IgD-negative memory B cell (primary cell): ENCODE measurements at regions not wholly inside any gene's neighbourhood (a gene's known extent, or its start where the extent isn't known, plus 50 kb on each side); places are given as distances from the start of the nearest gene placed in this dataset.

Experiments used
- H3K27ac Mint-ChIP-seq, 3 donors: one replicate each; pipeline ENCODE4 v1.8.0; 2020 to 2022; ENCODE audit warnings: mild to moderate bottlenecking in 3 of 3, mixed read lengths in 3 of 3, moderate library complexity in 1 of 3
- H3K27me3 Mint-ChIP-seq: one replicate; pipeline ENCODE4 v1.8.0; 2021; ENCODE audit warnings: mixed read lengths
- H3K36me3 Mint-ChIP-seq: one replicate; pipeline ENCODE4 v1.8.0; 2020; ENCODE audit warnings: mild to moderate bottlenecking, mixed read lengths
- H3K4me1 Mint-ChIP-seq, 3 donors: one replicate each; pipeline ENCODE4 v1.8.0; 2020 to 2022; ENCODE audit warnings: mixed read lengths in 3 of 3, mild to moderate bottlenecking in 1 of 3
- H3K4me3 Mint-ChIP-seq, 4 donors: one replicate each; pipeline ENCODE4 v1.8.0; 2020 to 2022; ENCODE audit warnings: mild to moderate bottlenecking in 4 of 4, mixed read lengths in 4 of 4, moderate library complexity in 3 of 4
- H3K9me3 Mint-ChIP-seq, 3 donors: one replicate each; pipeline ENCODE4 v1.8.0; 2020 to 2021; ENCODE audit warnings: mixed read lengths in 3 of 3, mild to moderate bottlenecking in 1 of 3

- H3K36me3 Mint-ChIP-seq, result no peaks in the 10 kb centered on the region
- H3K9me3 Mint-ChIP-seq, result peaks cover 0 to 2% (median 0%) of the 10 kb centered on the region in 3 donors
- no peak overlapping the region for H3K27ac Mint-ChIP-seq
- no peak overlapping the region for H3K4me3 Mint-ChIP-seq
- no peaks in the 10 kb centered on the region for H3K4me1 Mint-ChIP-seq
- no peaks in the 10 kb centered on the region for H3K27me3 Mint-ChIP-seq
Observed at GRCh38 chr11:11071486-11071885, 213.6 kb upstream of the ZBED5 start.

- Mint-ChIP-seq H3K4me1 (no peaks in the 10 kb centered on the region), H3K27me3 (no peaks in the 10 kb centered on the region), H3K36me3 (no peaks in the 10 kb centered on the region), H3K27ac (no peak overlapping the region), H3K9me3 (peaks cover 0 to 2% (median 0%) of the 10 kb centered on the region in 3 donors), H3K4me3 (no peak overlapping the region)
Observed at GRCh38 chr11:11070976-11071375, 213.1 kb upstream of the ZBED5 start.

GRCh38 chr11:11069841-11070835 lies 212.3 kb upstream of the ZBED5 start:
- H3K27ac Mint-ChIP-seq, result peak overlapping the region in 1 of 3 donors; percentile 68
- H3K9me3 Mint-ChIP-seq, result peaks cover 0 to 2% (median 0%) of the 10 kb centered on the region in 3 donors
- H3K4me1 Mint-ChIP-seq, result no peaks in the 10 kb centered on the region
- H3K36me3 Mint-ChIP-seq, result no peaks in the 10 kb centered on the region
- no peak overlapping the region for H3K4me3 Mint-ChIP-seq
- no peaks in the 10 kb centered on the region for H3K27me3 Mint-ChIP-seq

- H3K27ac Mint-ChIP-seq, result no peak overlapping the region
- no peaks in the 10 kb centered on the region for H3K9me3 Mint-ChIP-seq
- no peaks in the 10 kb centered on the region for H3K27me3 Mint-ChIP-seq
- H3K36me3 Mint-ChIP-seq, result no peaks in the 10 kb centered on the region
- H3K4me1 Mint-ChIP-seq, result no peaks in the 10 kb centered on the region
- no peak overlapping the region for H3K4me3 Mint-ChIP-seq
Observed at GRCh38 chr11:11068113-11068512, 210.3 kb upstream of the ZBED5 start.

- Mint-ChIP-seq H3K4me3 (no peak overlapping the region), H3K36me3 (peaks cover 1% of the 10 kb centered on the region), H3K27ac (no peak overlapping the region), H3K4me1 (no peaks in the 10 kb centered on the region), H3K9me3 (no peaks in the 10 kb centered on the region), H3K27me3 (no peaks in the 10 kb centered on the region)
Observed at GRCh38 chr11:11065396-11065795, 207.5 kb upstream of the ZBED5 start.

- peaks cover 3 to 25% (median 15%) of the 10 kb centered on the region in 3 donors for H3K9me3 Mint-ChIP-seq
- no peaks in the 10 kb centered on the region for H3K4me1 Mint-ChIP-seq
- H3K27me3 Mint-ChIP-seq, result peaks cover 6% of the 10 kb centered on the region
- no peaks in the 10 kb centered on the region for H3K36me3 Mint-ChIP-seq
- H3K4me3 Mint-ChIP-seq, result no peak overlapping the region
- H3K27ac Mint-ChIP-seq, result no peak overlapping the region
Observed at GRCh38 chr11:11057472-11057854, 199.6 kb upstream of the ZBED5 start.

- Mint-ChIP-seq H3K27me3 (peaks cover 6% of the 10 kb centered on the region), H3K9me3 (peaks cover 3 to 25% (median 16%) of the 10 kb centered on the region in 3 donors)
Observed at GRCh38 chr11:11056749-11057471, 199.1 kb upstream of the ZBED5 start.

GRCh38 chr11:11056316-11056715 lies 198.5 kb upstream of the ZBED5 start:
- Mint-ChIP-seq H3K4me3 (no peak overlapping the region), H3K27ac (no peak overlapping the region), H3K36me3 (no peaks in the 10 kb centered on the region), H3K27me3 (peaks cover 6% of the 10 kb centered on the region), H3K9me3 (peaks cover 3 to 25% (median 16%) of the 10 kb centered on the region in 3 donors), H3K4me1 (no peaks in the 10 kb centered on the region)

More at GRCh38 chr11:11056749-11057471, 199.1 kb upstream of the ZBED5 start:
- Mint-ChIP-seq H3K4me3 (no peak overlapping the region), H3K27ac (no peak overlapping the region), H3K36me3 (no peaks in the 10 kb centered on the region), H3K4me1 (no peaks in the 10 kb centered on the region)

GRCh38 chr11:11047851-11048610 lies 190.2 kb upstream of the ZBED5 start:
- H3K4me1 Mint-ChIP-seq, result peaks cover 0 to 2% (median 0%) of the 10 kb centered on the region in 3 donors
- peak overlapping the region in 1 of 3 donors; percentile 76 for H3K27ac Mint-ChIP-seq
- H3K9me3 Mint-ChIP-seq, result peaks cover 0 to 1% (median 0%) of the 10 kb centered on the region in 3 donors
- H3K27me3 Mint-ChIP-seq, result no peaks in the 10 kb centered on the region
- no peak overlapping the region for H3K4me3 Mint-ChIP-seq
- peaks cover 6% of the 10 kb centered on the region for H3K36me3 Mint-ChIP-seq

GRCh38 chr11:11046781-11047180 lies 188.9 kb upstream of the ZBED5 start:
- Mint-ChIP-seq H3K27me3 (no peaks in the 10 kb centered on the region), H3K27ac (no peak overlapping the region), H3K36me3 (peaks cover 6% of the 10 kb centered on the region)

GRCh38 chr11:11045156-11045930 lies 187.5 kb upstream of the ZBED5 start:
- peaks cover 6% of the 10 kb centered on the region for H3K36me3 Mint-ChIP-seq
- H3K4me1 Mint-ChIP-seq, result peaks cover 0 to 2% (median 0%) of the 10 kb centered on the region in 3 donors
- H3K27ac Mint-ChIP-seq, result no peak overlapping the region
- no peaks in the 10 kb centered on the region for H3K9me3 Mint-ChIP-seq
- no peaks in the 10 kb centered on the region for H3K27me3 Mint-ChIP-seq
- H3K4me3 Mint-ChIP-seq, result no peak overlapping the region

More at GRCh38 chr11:11046781-11047180, 188.9 kb upstream of the ZBED5 start:
- H3K9me3 Mint-ChIP-seq, result no peaks in the 10 kb centered on the region
- peaks cover 0 to 2% (median 0%) of the 10 kb centered on the region in 3 donors for H3K4me1 Mint-ChIP-seq
- H3K4me3 Mint-ChIP-seq, result no peak overlapping the region

GRCh38 chr11:11044137-11044855 lies 186.4 kb upstream of the ZBED5 start:
- Mint-ChIP-seq H3K9me3 (no peaks in the 10 kb centered on the region), H3K4me1 (peaks cover 0 to 2% (median 0%) of the 10 kb centered on the region in 3 donors), H3K36me3 (peaks cover 3% of the 10 kb centered on the region), H3K4me3 (no peak overlapping the region), H3K27ac (no peak overlapping the region), H3K27me3 (no peaks in the 10 kb centered on the region)

- Mint-ChIP-seq H3K9me3 (no peaks in the 10 kb centered on the region), H3K4me1 (peaks cover 0 to 2% (median 0%) of the 10 kb centered on the region in 3 donors), H3K4me3 (no peak overlapping the region), H3K27ac (no peak overlapping the region), H3K36me3 (peaks cover 3% of the 10 kb centered on the region), H3K27me3 (no peaks in the 10 kb centered on the region)
Observed at GRCh38 chr11:11043721-11044120, 185.9 kb upstream of the ZBED5 start.
